PC-9 (cell line): ENCODE measurements at regions not wholly inside any gene's neighbourhood (a gene's known extent, or its start where the extent isn't known, plus 50 kb on each side); places are given as distances from the start of the nearest gene placed in this dataset.

Source experiments
- BruUV-seq: library from RNA; stranded (reverse); fragments of 400-500 nt; replicated peaks from 2 replicates; lab custom pipeline; 2021; lab: Mats Ljungman, UMichigan
- CTCF ChIA-PET: fragments of 300-600 bp; sonication (Branson Sonifier 250); formaldehyde crosslinking; loops from one replicate; lab custom pipeline; 2022; ENCODE audit warnings: antibody characterized with exemption; lab: Charles Lee
- POLR2A ChIA-PET: fragments of 300-600 bp; sonication (Branson Sonifier 250); formaldehyde crosslinking; loops from one replicate; lab custom pipeline; 2022; ENCODE audit warnings: antibody characterized with exemption; ENCODE audit not compliant: unreplicated experiment; lab: Charles Lee
- DNase-seq, 2 experiments: peaks; one replicate each; pipeline versions ENCODE4 v3.0.0 to v3.0.0-alpha.2; 2015 to 2022; ENCODE audit warnings: mixed read lengths in 1 of 2
- H2AFZ ChIP-seq: fragments of 200-600 bp; sonication (generic); 2 replicates; pipeline ENCODE4 v1.8.1; 2017; ENCODE audit warnings: antibody characterized with exemption
- H3F3A ChIP-seq: fragments of 200-600 bp; sonication (generic); 2 replicates; pipeline ENCODE4 v1.8.1; 2017; ENCODE audit warnings: antibody characterized with exemption, mild to moderate bottlenecking, low read depth; ENCODE audit not compliant: insufficient read depth
- H3K27ac ChIP-seq: fragments of 200-600 bp; sonication (generic); 2 replicates; pipeline ENCODE4 v1.6.1; 2016; ENCODE audit warnings: mixed run types
- H3K27me3 ChIP-seq: fragments of 200-600 bp; sonication (generic); 2 replicates; pipeline ENCODE4 v1.6.1; 2016; ENCODE audit warnings: low read depth, mixed run types; ENCODE audit not compliant: insufficient read depth
- H3K36me3 ChIP-seq: fragments of 200-600 bp; sonication (generic); 2 replicates; pipeline ENCODE4 v1.6.1; 2016; ENCODE audit warnings: low read depth, mixed run types
- H3K4me1 ChIP-seq: fragments of 200-600 bp; sonication (generic); replicated peaks from 2 replicates; pipeline ENCODE4 v1.6.1; 2016; ENCODE audit warnings: mixed run types; ENCODE audit not compliant: insufficient read depth
- H3K4me2 ChIP-seq: fragments of 200-600 bp; sonication (generic); 2 replicates; pipeline ENCODE4 v1.6.1; 2017; ENCODE audit warnings: mixed run types
- H3K4me3 ChIP-seq: fragments of 200-600 bp; sonication (generic); 2 replicates; pipeline ENCODE4 v1.6.1; 2016; ENCODE audit warnings: mixed run types
- H3K79me2 ChIP-seq: fragments of 200-600 bp; sonication (generic); 2 replicates; pipeline ENCODE4 v1.6.1; 2017; ENCODE audit warnings: low read depth, mixed run types
- H3K9me2 ChIP-seq: fragments of 200-600 bp; sonication (generic); 2 replicates; pipeline ENCODE4 v1.8.1; 2017; ENCODE audit warnings: mild to moderate bottlenecking; ENCODE audit not compliant: insufficient read depth
- H3K9me3 ChIP-seq: fragments of 200-600 bp; sonication (generic); 2 replicates; pipeline ENCODE4 v1.8.1; 2016; ENCODE audit warnings: low read depth; ENCODE audit not compliant: insufficient read depth
- H4K20me1 ChIP-seq: fragments of 200-600 bp; sonication (generic); 2 replicates; pipeline ENCODE4 v1.8.1; 2017; ENCODE audit not compliant: insufficient read depth
- EZH2 ChIP-seq: fragments of 200-600 bp; sonication (generic); IDR thresholded peaks from 2 replicates; pipeline ENCODE4 v1.8.0; 2017; ENCODE audit warnings: antibody characterized with exemption, low read depth
- intact Hi-C: fragments of 100-400 bp; cut with micrococcal nuclease; formaldehyde crosslinking; loops from one replicate; pipeline ENCODE4 v1.10.0; 2022; ENCODE audit not compliant: unreplicated experiment
- TF ChIP-seq, protein P1 (sequence below): fragments of 200-600 bp; sonication (generic); conservative IDR thresholded peaks from 2 replicates; pipeline ENCODE4 v1.6.1; 2017; ENCODE audit warnings: mixed run types, antibody characterized with exemption, mild to moderate bottlenecking, moderate library complexity

- Histone ChIP-seq H3F3A (no peaks in the 10 kb centered on the region), H3K4me3 (no peak overlapping the region), H3K4me1 (peaks cover 10% of the 10 kb centered on the region), H3K9me3 (no peaks in the 10 kb centered on the region), H3K79me2 (no peaks in the 10 kb centered on the region), H3K27ac (no peak overlapping the region), H3K27me3 (no peaks in the 10 kb centered on the region), H3K4me2 (no peak overlapping the region), H3K9me2 (no peaks in the 10 kb centered on the region), H3K36me3 (no peaks in the 10 kb centered on the region), H2AFZ (no peak overlapping the region), H4K20me1 (no peaks in the 10 kb centered on the region)
- ChIA-PET POLR2A (interaction anchor here (0.7 kb wide), 1 partner anchor 14 kb away, joined by 4 read pairs; no protein-coding TSS in a partner anchor), CTCF (no interaction called here)
- TF ChIP-seq EZH2, result no peak
- TF ChIP-seq, protein P1, sequence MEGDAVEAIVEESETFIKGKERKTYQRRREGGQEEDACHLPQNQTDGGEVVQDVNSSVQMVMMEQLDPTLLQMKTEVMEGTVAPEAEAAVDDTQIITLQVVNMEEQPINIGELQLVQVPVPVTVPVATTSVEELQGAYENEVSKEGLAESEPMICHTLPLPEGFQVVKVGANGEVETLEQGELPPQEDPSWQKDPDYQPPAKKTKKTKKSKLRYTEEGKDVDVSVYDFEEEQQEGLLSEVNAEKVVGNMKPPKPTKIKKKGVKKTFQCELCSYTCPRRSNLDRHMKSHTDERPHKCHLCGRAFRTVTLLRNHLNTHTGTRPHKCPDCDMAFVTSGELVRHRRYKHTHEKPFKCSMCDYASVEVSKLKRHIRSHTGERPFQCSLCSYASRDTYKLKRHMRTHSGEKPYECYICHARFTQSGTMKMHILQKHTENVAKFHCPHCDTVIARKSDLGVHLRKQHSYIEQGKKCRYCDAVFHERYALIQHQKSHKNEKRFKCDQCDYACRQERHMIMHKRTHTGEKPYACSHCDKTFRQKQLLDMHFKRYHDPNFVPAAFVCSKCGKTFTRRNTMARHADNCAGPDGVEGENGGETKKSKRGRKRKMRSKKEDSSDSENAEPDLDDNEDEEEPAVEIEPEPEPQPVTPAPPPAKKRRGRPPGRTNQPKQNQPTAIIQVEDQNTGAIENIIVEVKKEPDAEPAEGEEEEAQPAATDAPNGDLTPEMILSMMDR, result no peak
- BruUV-seq, result no TSS peak
- no peak for DNase-seq
- intact Hi-C loops, result loop anchor here (5.0 kb wide), 1 partner anchor 82 kb away; no protein-coding TSS in a partner anchor
Observed at GRCh38 chr1:162988869-162989268, 80.3 kb upstream of the RGS4 start.

GRCh38 chr1:162987866-162988265, 81.3 kb upstream of the RGS4 start:
- Histone ChIP-seq H3K4me2 (0 out of 2 replicates have a peak overlapping the region, but pooled peaks have one; percentile 10), H4K20me1 (no peaks in the 10 kb centered on the region), H3K9me2 (no peaks in the 10 kb centered on the region), H2AFZ (peak overlapping the region; percentile 12; the same call in 1 of the 2 replicates), H3K4me1 (peaks cover 10% of the 10 kb centered on the region), H3K27me3 (no peaks in the 10 kb centered on the region), H3K36me3 (no peaks in the 10 kb centered on the region), H3K9me3 (no peaks in the 10 kb centered on the region), H3K79me2 (no peaks in the 10 kb centered on the region), H3K4me3 (no peak overlapping the region), H3K27ac (0 out of 2 replicates have a peak overlapping the region, but pooled peaks have one; percentile 5), H3F3A (no peaks in the 10 kb centered on the region)
- intact Hi-C loops, result loop anchor here (5.0 kb wide), 1 partner anchor 81 kb away; no protein-coding TSS in a partner anchor
- ChIA-PET CTCF (no interaction called here), POLR2A (interaction anchor here (0.7 kb wide), 1 partner anchor 614 kb away, joined by 3 read pairs; no protein-coding TSS in a partner anchor)
- peak; percentile 12 to 38 for DNase-seq
- TF ChIP-seq, protein P1, result no peak
- no peak for TF ChIP-seq EZH2
- BruUV-seq, result no TSS peak

DNA sequence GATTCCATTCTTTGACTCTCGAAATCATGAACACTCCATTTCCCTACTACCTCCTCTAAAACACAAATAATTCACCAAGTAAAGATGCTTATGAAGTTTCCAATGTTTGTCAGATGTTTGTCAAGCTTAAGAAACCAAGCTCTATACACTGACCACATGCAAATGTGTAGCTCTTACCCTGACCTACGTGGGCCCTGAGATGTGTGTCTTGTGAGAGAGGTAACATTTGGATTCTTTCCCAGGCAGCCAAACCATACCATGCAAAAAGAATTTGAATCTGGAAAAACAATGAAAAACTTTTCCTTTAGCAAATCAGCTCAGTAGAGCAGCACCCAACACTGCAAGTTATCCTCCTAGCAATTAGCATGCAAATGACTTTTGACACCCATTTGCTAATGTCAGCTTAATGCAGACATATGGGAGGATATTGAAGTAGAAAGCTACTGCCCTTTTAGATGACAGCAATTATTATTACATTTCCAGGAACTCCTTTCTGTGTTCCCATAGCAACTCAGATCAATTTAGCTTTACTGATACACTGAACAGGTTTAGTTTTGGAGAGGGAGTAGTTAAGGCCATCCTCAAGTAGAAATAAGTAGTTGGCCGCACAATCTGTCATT, 83.2 kb upstream of the RGS4 start:
- no peaks in the 10 kb centered on the region for H3K36me3 ChIP-seq
- no peak overlapping the region for H2AFZ ChIP-seq
- POLR2A ChIA-PET, result no interaction called here
- intact Hi-C loops, result loop anchor here (5.0 kb wide), 1 partner anchor 79 kb away; no protein-coding TSS in a partner anchor
- H3K4me3 ChIP-seq, result no peak overlapping the region
- no peaks in the 10 kb centered on the region for H3K79me2 ChIP-seq
- H4K20me1 ChIP-seq, result no peaks in the 10 kb centered on the region
- TF ChIP-seq, protein P1, result no peak
- no peak for TF ChIP-seq EZH2
- no peaks in the 10 kb centered on the region for H3K9me3 ChIP-seq
- H3K27ac ChIP-seq, result no peak overlapping the region
- no peaks in the 10 kb centered on the region for H3K9me2 ChIP-seq
- DNase-seq, result no peak
- H3K27me3 ChIP-seq, result no peaks in the 10 kb centered on the region
- no peak overlapping the region for H3K4me2 ChIP-seq
- H3F3A ChIP-seq, result no peaks in the 10 kb centered on the region
- CTCF ChIA-PET, result no interaction called here
- no TSS peak for BruUV-seq
- H3K4me1 ChIP-seq, result peaks cover 10% of the 10 kb centered on the region
